ENCODE measurements at regions not wholly inside any gene's neighbourhood (a gene's known extent, or its start where the extent isn't known, plus 50 kb on each side); places are given as distances from the start of the nearest gene placed in this dataset.

DNA sequence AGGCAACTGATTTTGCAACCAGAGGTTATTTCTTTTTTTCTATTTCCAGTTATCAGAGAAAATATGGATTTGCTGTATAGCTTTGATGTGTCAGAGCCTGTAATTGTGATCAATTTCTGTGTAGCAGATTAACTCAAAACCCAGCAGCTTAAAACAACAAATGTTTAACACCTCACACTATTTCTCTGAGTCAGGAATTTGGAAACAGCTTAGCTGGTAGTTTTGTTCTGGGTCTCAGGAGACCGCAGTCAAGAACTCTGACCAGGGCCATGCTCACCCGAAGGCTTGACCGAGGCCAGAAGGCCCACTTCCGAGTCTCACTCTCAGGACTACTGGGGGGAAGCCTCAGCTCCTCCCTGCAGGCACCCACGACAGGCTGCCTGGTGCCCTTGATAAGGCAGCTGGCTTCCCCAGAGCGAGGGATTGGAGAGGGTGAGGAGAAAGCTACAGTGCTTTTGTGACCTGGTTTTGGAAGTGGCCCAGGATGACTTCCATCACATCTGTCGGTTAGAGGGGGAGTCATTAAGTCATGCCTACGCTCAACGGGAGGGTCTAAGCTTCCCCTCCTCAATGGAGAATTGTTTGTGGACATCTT, 105.7 kb upstream of the SHH start:
- Histone ChIP-seq H3K4me3 (ENCODE audit: low read depth in 1 of 3, low read length in 3 of 3) (no peak overlapping the region), H3K9me3 (ENCODE audit: control insufficient read depth in 4 of 4, low read length in 3 of 4) (no peaks in the 10 kb centered on the region), H3K27me3 (ENCODE audit: control insufficient read depth in 4 of 4, insufficient read depth in 4 of 4, low read length in 3 of 4) (no peaks in the 10 kb centered on the region), H3K9ac (ENCODE audit: low read depth in 1 of 2, low read length in 2 of 2) (no peak overlapping the region), H3K27ac (ENCODE audit: low read depth in 1 of 2, low read length in 2 of 2) (peak overlapping the region; percentile 23 to 74), H3K36me3 (ENCODE audit: control insufficient read depth in 4 of 4, insufficient read depth in 3 of 4, low read depth in 1 of 4, low read length in 3 of 4) (no peaks in the 10 kb centered on the region), H3K4me1 (ENCODE audit: control insufficient read depth in 4 of 4, insufficient read depth in 4 of 4, low read length in 3 of 4) (peaks cover 14 to 33% (median 21%) of the 10 kb centered on the region in 4 donors)
- WGBS, result 63% methylated on average over 9 of the region's 9 CpGs
- TF ChIP-seq HNF4G (IDR thresholded peaks at IDR 0.05), result no peak
- DNase-seq (ENCODE audit: low spot score), result no peak

DNA sequence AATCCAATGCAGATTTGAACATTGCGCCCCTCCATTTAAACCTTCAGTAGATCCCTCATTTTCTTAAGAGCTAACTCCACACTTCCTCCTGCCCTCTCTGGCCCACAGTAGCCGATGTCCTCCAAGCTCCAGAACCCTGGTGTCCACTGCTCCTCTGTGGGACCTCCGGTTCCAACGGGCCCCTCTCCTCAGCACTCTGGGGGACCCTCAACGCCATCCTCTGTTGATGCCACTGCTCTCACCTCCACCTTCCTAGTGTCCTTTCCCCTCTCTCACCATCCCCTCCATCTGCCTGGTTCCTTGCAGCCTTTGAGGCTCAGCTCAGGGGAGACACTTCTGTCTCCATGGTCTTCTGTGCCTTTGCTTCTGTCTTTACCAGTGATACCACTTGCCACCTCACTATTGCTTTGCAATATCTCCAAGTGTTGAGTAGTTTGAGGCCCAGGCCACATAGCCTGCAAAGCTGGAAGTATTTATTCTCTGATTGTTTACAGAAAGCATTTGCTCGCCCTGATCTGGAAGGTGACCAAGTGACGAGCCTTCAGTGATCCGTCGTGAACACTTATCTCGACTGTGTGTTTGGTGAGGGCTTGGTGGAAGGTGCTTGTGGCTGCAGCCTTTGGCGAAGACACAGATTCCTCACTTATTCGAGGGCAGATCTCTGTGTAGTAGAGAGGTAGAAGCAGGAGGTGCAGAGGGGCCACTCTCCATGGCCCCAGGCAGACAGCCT, 104.8 kb upstream of the SHH start:
- peak overlapping the region; percentile 23 to 74 for H3K27ac ChIP-seq (ENCODE audit: low read depth in 1 of 2, low read length in 2 of 2)
- no peaks in the 10 kb centered on the region for H3K27me3 ChIP-seq (ENCODE audit: control insufficient read depth in 4 of 4, insufficient read depth in 4 of 4, low read length in 3 of 4)
- no peak for DNase-seq (ENCODE audit: low spot score)
- H3K36me3 ChIP-seq (ENCODE audit: control insufficient read depth in 4 of 4, insufficient read depth in 3 of 4, low read depth in 1 of 4, low read length in 3 of 4), result no peaks in the 10 kb centered on the region
- 53% methylated on average over 12 of the region's 12 CpGs for WGBS
- no peaks in the 10 kb centered on the region for H3K9me3 ChIP-seq (ENCODE audit: control insufficient read depth in 4 of 4, low read length in 3 of 4)
- H3K4me1 ChIP-seq (ENCODE audit: control insufficient read depth in 4 of 4, insufficient read depth in 4 of 4, low read length in 3 of 4), result peaks cover 14 to 33% (median 21%) of the 10 kb centered on the region in 4 donors
- no peak overlapping the region for H3K9ac ChIP-seq (ENCODE audit: low read depth in 1 of 2, low read length in 2 of 2)
- no peak overlapping the region for H3K4me3 ChIP-seq (ENCODE audit: low read depth in 1 of 3, low read length in 3 of 3)
- TF ChIP-seq FOXA1 (IDR thresholded peaks at IDR 0.05) (peak; percentile 66), YY1 (IDR thresholded peaks at IDR 0.05) (no peak), RAD21 (IDR thresholded peaks at IDR 0.05) (peak; percentile 44 to 55), RXRA (IDR thresholded peaks at IDR 0.05) (peak in 1 of 2 donors; percentile 71), FOXA2 (IDR thresholded peaks at IDR 0.05) (peak; percentile 64), GABPA (IDR thresholded peaks at IDR 0.05 in 1 of 2, conservative IDR thresholded peaks at IDR 0.05 in 1 of 2) (no peak), SP1 (IDR thresholded peaks at IDR 0.05) (peak; percentile 32), HNF4A (conservative IDR thresholded peaks at IDR 0.05) (peak in 1 of 2 donors; percentile 47)
- TF ChIP-seq, protein P1, sequence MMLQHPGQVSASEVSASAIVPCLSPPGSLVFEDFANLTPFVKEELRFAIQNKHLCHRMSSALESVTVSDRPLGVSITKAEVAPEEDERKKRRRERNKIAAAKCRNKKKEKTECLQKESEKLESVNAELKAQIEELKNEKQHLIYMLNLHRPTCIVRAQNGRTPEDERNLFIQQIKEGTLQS (IDR thresholded peaks at IDR 0.05), result no peak
- TF ChIP-seq, protein P2, sequence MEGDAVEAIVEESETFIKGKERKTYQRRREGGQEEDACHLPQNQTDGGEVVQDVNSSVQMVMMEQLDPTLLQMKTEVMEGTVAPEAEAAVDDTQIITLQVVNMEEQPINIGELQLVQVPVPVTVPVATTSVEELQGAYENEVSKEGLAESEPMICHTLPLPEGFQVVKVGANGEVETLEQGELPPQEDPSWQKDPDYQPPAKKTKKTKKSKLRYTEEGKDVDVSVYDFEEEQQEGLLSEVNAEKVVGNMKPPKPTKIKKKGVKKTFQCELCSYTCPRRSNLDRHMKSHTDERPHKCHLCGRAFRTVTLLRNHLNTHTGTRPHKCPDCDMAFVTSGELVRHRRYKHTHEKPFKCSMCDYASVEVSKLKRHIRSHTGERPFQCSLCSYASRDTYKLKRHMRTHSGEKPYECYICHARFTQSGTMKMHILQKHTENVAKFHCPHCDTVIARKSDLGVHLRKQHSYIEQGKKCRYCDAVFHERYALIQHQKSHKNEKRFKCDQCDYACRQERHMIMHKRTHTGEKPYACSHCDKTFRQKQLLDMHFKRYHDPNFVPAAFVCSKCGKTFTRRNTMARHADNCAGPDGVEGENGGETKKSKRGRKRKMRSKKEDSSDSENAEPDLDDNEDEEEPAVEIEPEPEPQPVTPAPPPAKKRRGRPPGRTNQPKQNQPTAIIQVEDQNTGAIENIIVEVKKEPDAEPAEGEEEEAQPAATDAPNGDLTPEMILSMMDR (IDR thresholded peaks at IDR 0.05; ENCODE audit: low read depth, low read length, missing input control), result no peak

DNA sequence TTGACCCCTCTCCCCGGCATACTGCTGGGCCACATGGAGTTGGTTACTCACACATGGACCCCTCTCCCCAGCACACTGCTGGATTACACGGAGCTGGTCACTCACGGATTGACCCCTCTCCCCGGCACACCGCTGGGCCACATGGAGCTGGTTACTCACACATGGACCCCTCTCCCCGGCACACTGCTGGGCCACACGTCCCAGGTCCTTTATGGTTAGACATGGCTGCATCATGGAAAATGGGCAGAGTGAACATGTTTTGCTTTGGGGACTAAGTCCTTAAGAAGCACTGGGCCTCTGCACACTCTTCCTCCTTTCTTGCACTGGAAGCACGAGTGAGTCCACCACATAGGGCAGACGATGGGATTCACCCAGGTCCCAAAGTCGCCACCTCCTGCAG, 102.1 kb upstream of the SHH start:
- no peaks in the 10 kb centered on the region for H3K27me3 ChIP-seq (ENCODE audit: control insufficient read depth in 4 of 4, insufficient read depth in 4 of 4, low read length in 3 of 4)
- TF ChIP-seq RAD21 (IDR thresholded peaks at IDR 0.05), result no peak
- TF ChIP-seq YY1 (IDR thresholded peaks at IDR 0.05), result no peak
- no peak for TF ChIP-seq NR2F2 (IDR thresholded peaks at IDR 0.05)
- H3K27ac ChIP-seq (ENCODE audit: low read depth in 1 of 2, low read length in 2 of 2), result no peak overlapping the region
- H3K4me1 ChIP-seq (ENCODE audit: control insufficient read depth in 4 of 4, insufficient read depth in 4 of 4, low read length in 3 of 4), result peaks cover 10 to 30% (median 17%) of the 10 kb centered on the region in 4 donors
- H3K9ac ChIP-seq (ENCODE audit: low read depth in 1 of 2, low read length in 2 of 2), result no peak overlapping the region
- no peaks in the 10 kb centered on the region for H3K9me3 ChIP-seq (ENCODE audit: control insufficient read depth in 4 of 4, low read length in 3 of 4)
- 86% methylated on average over 10 of the region's 10 CpGs for WGBS
- H3K4me3 ChIP-seq (ENCODE audit: low read depth in 1 of 3, low read length in 3 of 3), result no peak overlapping the region
- DNase-seq (ENCODE audit: low spot score), result no peak
- no peaks in the 10 kb centered on the region for H3K36me3 ChIP-seq (ENCODE audit: control insufficient read depth in 4 of 4, insufficient read depth in 3 of 4, low read depth in 1 of 4, low read length in 3 of 4)
